PFSK-1 (cell line): ENCODE measurements at regions not wholly inside any gene's neighbourhood (a gene's known extent, or its start where the extent isn't known, plus 50 kb on each side); places are given as distances from the start of the nearest gene placed in this dataset.

ENCODE experiments used
- FOXP2 ChIP-seq: optimal IDR thresholded peaks from 2 replicates; pipeline ENCODE3; 2011; ENCODE audit warnings: borderline replicate concordance, control low read depth, inconsistent platforms; ENCODE audit not compliant: insufficient read depth; ENCODE audit errors: extremely low read length, extremely low read depth
- POLR2AphosphoS5 ChIP-seq: IDR thresholded peaks from 2 replicates; pipeline ENCODE4 v1.6.1; 2012; ENCODE audit warnings: low read depth, mild to moderate bottlenecking, control low read depth, low read length, moderate library complexity
- SIN3A ChIP-seq: IDR thresholded peaks from 2 replicates; pipeline ENCODE4 v1.6.1; 2012; ENCODE audit warnings: mild to moderate bottlenecking, low read length, moderate library complexity, borderline replicate concordance; ENCODE audit not compliant: insufficient read depth
- TAF1 ChIP-seq: IDR thresholded peaks from 2 replicates; pipeline ENCODE4 v1.6.1; 2012; ENCODE audit warnings: low read length, control low read depth, borderline replicate concordance; ENCODE audit not compliant: insufficient read depth
- TF ChIP-seq, protein P1 (sequence below), 2 experiments: IDR thresholded peaks; 2 replicates each; pipeline versions ENCODE4 v1.6.1 to v1.8.0; 2011 to 2012; ENCODE audit warnings: low read depth in 2 of 2, low read length in 2 of 2, control low read depth in 1 of 2, inconsistent platforms in 1 of 2, mild to moderate bottlenecking in 1 of 2, moderate library complexity in 1 of 2; ENCODE audit not compliant: insufficient read depth in 1 of 2

GRCh38 chr3:104960579-104960978 lies 406.1 kb upstream of the ALCAM start:
- no peak for TF ChIP-seq FOXP2
- TF ChIP-seq TAF1 = no peak
- TF ChIP-seq POLR2AphosphoS5 = no peak
- TF ChIP-seq, protein P1, sequence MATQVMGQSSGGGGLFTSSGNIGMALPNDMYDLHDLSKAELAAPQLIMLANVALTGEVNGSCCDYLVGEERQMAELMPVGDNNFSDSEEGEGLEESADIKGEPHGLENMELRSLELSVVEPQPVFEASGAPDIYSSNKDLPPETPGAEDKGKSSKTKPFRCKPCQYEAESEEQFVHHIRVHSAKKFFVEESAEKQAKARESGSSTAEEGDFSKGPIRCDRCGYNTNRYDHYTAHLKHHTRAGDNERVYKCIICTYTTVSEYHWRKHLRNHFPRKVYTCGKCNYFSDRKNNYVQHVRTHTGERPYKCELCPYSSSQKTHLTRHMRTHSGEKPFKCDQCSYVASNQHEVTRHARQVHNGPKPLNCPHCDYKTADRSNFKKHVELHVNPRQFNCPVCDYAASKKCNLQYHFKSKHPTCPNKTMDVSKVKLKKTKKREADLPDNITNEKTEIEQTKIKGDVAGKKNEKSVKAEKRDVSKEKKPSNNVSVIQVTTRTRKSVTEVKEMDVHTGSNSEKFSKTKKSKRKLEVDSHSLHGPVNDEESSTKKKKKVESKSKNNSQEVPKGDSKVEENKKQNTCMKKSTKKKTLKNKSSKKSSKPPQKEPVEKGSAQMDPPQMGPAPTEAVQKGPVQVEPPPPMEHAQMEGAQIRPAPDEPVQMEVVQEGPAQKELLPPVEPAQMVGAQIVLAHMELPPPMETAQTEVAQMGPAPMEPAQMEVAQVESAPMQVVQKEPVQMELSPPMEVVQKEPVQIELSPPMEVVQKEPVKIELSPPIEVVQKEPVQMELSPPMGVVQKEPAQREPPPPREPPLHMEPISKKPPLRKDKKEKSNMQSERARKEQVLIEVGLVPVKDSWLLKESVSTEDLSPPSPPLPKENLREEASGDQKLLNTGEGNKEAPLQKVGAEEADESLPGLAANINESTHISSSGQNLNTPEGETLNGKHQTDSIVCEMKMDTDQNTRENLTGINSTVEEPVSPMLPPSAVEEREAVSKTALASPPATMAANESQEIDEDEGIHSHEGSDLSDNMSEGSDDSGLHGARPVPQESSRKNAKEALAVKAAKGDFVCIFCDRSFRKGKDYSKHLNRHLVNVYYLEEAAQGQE (IDR thresholded peaks at IDR 0.05; ENCODE audit: insufficient read depth in 1 of 2, low read depth in 2 of 2, low read length in 2 of 2) = no peak
- no peak for TF ChIP-seq SIN3A

DNA sequence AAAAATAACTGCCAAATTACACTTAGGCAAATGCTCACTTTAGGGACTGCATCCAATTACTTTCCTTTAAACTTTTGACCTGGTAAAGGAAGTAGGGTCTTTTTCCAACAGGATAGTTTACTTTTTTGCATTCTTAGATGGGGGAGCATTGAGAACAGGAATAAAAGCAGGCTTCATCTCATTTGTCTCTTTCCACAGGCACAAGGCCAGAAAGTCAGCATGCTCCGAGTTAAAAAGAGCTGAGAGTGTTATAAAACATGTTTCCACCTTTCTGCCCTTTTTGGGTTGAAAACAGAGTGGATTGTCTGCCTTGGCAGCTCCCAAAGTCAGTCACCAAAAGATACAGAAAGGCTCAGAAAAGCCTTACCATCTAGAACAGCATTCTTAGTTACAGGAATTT lies 404.9 kb upstream of the ALCAM start:
- TF ChIP-seq SIN3A (no peak), TAF1 (no peak), FOXP2 (no peak), POLR2AphosphoS5 (no peak)
- TF ChIP-seq, protein P1 (IDR thresholded peaks at IDR 0.05; ENCODE audit: insufficient read depth in 1 of 2, low read depth in 2 of 2, low read length in 2 of 2) = no peak

- TF ChIP-seq POLR2AphosphoS5 = no peak
These were observed 392.4 kb upstream of the ALCAM start for GRCh38 chr3:104974316-104974715.

- TF ChIP-seq SIN3A (no peak), TAF1 (no peak), POLR2AphosphoS5 (no peak), FOXP2 (no peak)
- TF ChIP-seq, protein P1 (IDR thresholded peaks at IDR 0.05; ENCODE audit: insufficient read depth in 1 of 2, low read depth in 2 of 2, low read length in 2 of 2) = no peak
These were observed 389.0 kb upstream of the ALCAM start for GRCh38 chr3:104977719-104978118.

- no peak for TF ChIP-seq SIN3A
- no peak for TF ChIP-seq TAF1
- TF ChIP-seq FOXP2 = no peak
- TF ChIP-seq POLR2AphosphoS5 = no peak
- TF ChIP-seq, protein P1 (IDR thresholded peaks at IDR 0.05; ENCODE audit: insufficient read depth in 1 of 2, low read depth in 2 of 2, low read length in 2 of 2) = no peak
These were observed 384.6 kb upstream of the ALCAM start for GRCh38 chr3:104982130-104982529.
